ENCODE measurements at regions not wholly inside any gene's neighbourhood (a gene's known extent, or its start where the extent isn't known, plus 50 kb on each side); places are given as distances from the start of the nearest gene placed in this dataset.

DNA sequence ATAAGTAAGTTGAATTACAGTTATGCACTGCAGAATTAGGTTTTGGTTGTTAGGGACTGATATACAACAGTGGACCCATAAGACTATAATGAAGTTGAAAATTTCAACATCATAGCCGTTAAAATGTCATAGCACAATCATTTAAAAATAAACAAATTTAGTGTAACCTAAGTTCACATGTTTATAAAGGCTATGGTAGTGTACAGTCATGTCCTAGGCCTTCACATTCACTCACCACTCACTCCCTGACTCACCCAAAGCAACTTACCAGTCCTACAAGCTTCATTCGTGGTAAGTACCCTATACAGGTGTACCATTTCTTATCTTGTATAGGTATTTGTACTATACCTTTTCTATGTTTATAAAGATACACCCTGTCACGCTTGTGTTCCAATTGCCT lies 113.7 kb downstream of the RAB11FIP2 start:
- DNase-seq: no peak

- no peak for DNase-seq
Observed at GRCh38 chr10:117934477-117934876, 112.3 kb downstream of the RAB11FIP2 start.

DNA sequence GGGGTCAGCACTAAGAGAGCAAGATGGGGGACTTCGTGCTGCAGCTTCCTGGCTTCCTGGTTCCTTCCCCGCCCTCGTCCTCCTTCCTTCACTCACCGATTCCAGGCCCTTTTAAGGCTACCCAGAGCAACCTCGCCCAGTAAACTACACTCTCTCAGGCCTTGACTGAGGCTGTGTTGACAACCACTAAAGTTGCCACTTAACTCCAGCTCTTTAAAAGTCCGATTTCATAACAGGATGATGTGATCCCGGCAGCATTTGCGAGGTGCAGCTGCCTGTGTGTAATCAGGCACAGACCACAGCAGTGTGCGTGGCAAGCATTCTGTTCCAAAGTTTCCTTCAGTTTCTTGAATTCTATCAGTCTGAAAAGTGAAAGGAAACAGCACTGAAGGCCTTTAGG lies 110.6 kb downstream of the RAB11FIP2 start:
- DNase-seq: no peak

- no peak for DNase-seq
Observed at GRCh38 chr10:117936566-117936965, 110.2 kb downstream of the RAB11FIP2 start.

GRCh38 chr10:117936976-117937375 lies 109.8 kb downstream of the RAB11FIP2 start:
- DNase-seq: no peak

GRCh38 chr10:117938104-117938503 lies 108.6 kb downstream of the RAB11FIP2 start:
- no peak for DNase-seq

GRCh38 chr10:117942226-117942625 lies 104.5 kb downstream of the RAB11FIP2 start:
- no peak for DNase-seq

DNA sequence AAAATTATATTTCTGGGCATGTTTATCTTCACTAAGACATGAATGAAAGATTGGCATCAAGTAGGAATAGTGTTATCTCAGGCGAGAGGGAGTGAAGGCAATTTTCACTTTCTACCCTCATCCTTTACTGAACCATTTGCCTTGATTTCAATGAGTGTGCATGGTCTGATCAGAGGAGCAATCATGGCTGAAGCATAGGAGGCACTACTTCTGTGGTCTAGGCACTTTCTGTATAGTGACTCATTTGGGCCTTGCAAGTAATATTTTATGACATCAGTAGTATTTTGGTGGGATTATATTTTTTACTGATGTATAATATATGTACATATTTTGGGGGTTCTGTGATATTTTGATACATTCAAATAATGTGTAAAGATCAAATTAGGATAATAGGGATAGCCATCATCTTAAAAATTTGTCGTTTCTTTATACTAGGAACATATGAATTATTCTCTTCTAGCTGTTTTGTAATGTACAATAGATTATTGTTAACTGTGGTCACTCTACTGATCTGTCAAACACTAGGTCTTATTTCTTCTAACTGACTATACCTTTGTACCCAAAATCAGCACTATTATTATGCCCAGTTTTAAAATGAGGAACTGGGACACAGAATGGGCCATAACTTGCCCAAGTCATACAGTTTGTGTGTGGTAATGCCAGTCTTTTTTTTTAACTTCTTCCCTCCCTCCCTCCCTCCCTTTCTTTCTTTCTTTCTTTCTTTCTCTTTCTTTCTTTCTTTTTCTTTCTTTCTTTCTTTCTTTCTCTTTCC lies 101.9 kb downstream of the RAB11FIP2 start:
- DNase-seq: no peak

DNA sequence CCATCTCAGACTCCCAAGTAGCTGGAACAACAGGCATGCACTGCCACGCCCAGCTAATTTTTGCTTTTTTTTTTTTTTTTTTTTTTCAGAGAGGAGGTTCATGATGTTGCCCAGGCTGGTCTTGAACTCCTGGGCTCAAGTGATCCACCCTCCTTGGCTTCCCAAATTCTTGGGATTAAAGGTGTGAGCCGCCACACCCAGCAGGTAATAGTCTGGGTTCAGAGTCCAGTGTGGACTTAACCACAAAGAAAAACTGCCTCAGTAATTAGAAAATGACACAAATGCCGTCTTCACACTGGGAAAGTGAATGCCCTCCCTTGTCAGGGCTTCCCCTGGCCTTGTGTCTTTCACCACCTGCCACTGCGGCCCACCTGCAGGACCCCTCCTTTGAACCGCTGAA lies 101.1 kb downstream of the RAB11FIP2 start:
- no peak for DNase-seq

GRCh38 chr10:117946525-117947070 lies 100.1 kb downstream of the RAB11FIP2 start:
- no peak for DNase-seq

DNA sequence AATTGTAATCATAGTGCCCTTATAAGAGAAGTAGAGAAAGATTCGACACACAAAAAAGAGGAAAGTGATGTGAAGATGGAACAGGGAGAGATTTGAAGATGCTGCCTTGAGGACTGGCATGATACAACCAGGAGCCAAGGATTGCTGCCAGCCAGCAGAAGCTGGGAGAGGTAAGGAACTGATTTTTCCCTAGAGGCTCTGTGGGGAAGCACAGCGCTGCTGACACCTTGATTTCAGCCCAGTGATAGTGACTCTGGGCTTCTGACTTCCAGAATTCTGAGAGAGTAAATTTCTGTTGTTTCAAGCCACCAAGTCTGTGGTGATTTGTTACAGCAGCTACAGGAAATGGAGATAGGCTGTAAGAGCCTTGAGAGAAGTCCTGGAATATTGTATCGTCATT lies 98.2 kb downstream of the RAB11FIP2 start:
- no peak for DNase-seq

DNA sequence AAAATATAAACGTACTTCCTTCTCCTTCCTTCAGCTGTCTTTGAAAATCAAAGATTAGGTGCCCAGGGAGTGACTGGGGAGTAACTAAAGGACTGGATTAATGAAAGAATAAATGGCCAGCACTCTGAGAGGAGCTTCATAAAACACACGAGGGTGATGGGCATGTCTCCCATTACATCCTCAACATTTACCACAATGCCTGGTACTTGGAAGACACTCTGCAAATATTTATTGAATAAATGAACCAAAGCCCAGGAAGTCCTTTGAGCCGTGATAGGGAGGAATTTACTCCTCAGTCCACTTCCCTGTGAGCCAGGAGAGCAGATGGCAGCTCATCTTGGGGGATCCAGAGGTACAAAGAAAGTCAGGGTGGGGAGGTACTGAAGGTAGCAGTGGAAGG lies 96.3 kb downstream of the RAB11FIP2 start:
- no peak for DNase-seq
